ENCODE measurements at regions not wholly inside any gene's neighbourhood (a gene's known extent, or its start where the extent isn't known, plus 50 kb on each side); places are given as distances from the start of the nearest gene placed in this dataset.

DNA sequence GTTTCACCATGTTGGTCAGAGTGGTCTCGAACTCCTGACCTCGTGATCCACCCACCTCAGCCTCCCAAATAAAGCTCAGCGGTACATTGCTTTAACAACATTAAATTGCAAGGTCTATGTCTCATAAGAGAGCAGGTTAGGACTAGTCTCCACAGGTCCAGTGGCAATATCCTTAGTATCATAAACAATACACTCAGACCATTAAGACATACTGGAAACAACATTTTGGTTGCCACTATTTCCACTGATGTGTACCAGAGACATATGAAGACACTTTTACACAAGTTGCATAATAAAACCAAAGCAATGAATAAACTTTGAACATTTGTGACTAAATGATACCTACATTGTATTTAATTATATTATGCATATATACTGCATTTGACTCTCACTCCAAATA lies 1130.0 kb downstream of the TSN start:
- no peak for TF ChIP-seq GATA1 (IDR thresholded peaks at IDR 0.05; ENCODE audit: low read depth, low read length)
- no peak for TF ChIP-seq POLR2A (IDR thresholded peaks at IDR 0.05; ENCODE audit: low read length)
- no peak for DNase-seq

GRCh38 chr2:122886479-122887145 lies 1131.2 kb downstream of the TSN start:
- TF ChIP-seq POLR2A (IDR thresholded peaks at IDR 0.05; ENCODE audit: low read length) (no peak), GATA1 (IDR thresholded peaks at IDR 0.05; ENCODE audit: low read depth, low read length) (no peak)
- DNase-seq, result no peak

- TF ChIP-seq GATA1 (IDR thresholded peaks at IDR 0.05; ENCODE audit: low read depth, low read length), result no peak
- no peak for TF ChIP-seq POLR2A (IDR thresholded peaks at IDR 0.05; ENCODE audit: low read length)
- no peak for DNase-seq
These were observed 1125.5 kb upstream of the CNTNAP5 start for GRCh38 chr2:122899614-122900013.

DNA sequence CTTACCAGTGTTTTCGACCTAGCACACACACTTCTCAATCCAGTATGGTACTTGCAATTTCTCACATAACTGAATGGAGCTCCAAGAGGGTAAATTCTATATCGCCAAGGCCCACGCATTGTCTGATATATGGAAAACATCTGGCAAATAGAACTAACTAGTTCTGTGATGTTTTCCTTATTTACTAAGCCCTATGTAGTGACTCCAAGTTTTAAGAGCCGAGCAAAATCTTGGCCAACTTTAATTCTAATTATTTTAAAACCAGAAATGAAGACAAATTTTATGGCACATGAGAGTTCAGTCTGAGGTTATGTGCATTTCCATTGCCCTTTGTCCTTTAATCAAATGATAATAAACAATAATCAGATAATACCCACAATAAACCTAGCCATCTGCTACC lies 1119.7 kb upstream of the CNTNAP5 start:
- no peak for DNase-seq
- no peak for TF ChIP-seq POLR2A (IDR thresholded peaks at IDR 0.05; ENCODE audit: low read length)
- no peak for TF ChIP-seq GATA1 (IDR thresholded peaks at IDR 0.05; ENCODE audit: low read depth, low read length)

DNA sequence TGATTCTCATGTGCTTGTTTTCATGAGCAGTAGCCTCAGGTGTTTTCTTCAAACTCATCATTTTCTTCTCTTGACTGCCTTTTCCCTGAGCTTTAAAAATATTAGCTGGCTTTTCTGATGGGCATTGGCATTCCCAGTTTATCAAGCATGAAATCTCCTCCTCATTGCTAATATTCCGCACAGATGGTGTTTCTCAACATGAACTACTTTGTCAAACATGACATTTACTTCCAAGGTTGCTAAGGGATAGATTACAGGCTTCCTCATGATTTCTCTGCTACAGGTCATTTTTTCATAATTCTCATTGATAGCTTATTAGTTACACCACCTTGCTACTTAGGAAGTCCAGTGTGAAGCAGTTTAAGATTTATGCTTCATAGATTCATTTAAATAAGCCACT lies 1116.9 kb upstream of the CNTNAP5 start:
- TF ChIP-seq GATA1 (IDR thresholded peaks at IDR 0.05; ENCODE audit: low read depth, low read length) (no peak), POLR2A (IDR thresholded peaks at IDR 0.05; ENCODE audit: low read length) (no peak)
- DNase-seq, result no peak

- TF ChIP-seq GATA1 (IDR thresholded peaks at IDR 0.05; ENCODE audit: low read depth, low read length) (no peak), POLR2A (IDR thresholded peaks at IDR 0.05; ENCODE audit: low read length) (no peak)
These were observed 1097.9 kb upstream of the CNTNAP5 start for GRCh38 chr2:122927197-122927596.

GRCh38 chr2:122927710-122928557 lies 1097.2 kb upstream of the CNTNAP5 start:
- DNase-seq, result no peak
- TF ChIP-seq POLR2A (IDR thresholded peaks at IDR 0.05; ENCODE audit: low read length) (no peak), GATA1 (IDR thresholded peaks at IDR 0.05; ENCODE audit: low read depth, low read length) (no peak)

More at GRCh38 chr2:122927197-122927596, 1097.9 kb upstream of the CNTNAP5 start:
- DNase-seq, result no peak

DNA sequence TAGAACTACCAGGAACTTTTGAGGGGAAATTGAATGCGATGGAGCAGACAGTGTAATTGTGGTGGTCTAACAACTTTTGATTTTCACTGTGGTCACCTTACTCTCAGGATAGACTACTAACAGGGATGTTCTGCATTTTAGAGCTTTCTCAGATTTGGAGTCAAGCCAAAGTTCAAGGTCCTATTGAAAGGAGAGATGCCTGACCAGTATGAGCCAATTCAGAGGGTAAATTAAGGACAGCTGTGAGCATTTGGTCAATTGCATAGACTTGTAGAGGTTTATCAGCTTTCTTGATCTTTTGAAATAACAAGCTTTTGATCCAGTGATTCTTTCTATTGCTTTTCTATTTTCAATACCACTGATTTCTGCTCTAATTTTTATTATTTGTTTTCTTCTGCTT lies 1095.7 kb upstream of the CNTNAP5 start:
- DNase-seq, result no peak
- no peak for TF ChIP-seq GATA1 (IDR thresholded peaks at IDR 0.05; ENCODE audit: low read depth, low read length)
- no peak for TF ChIP-seq POLR2A (IDR thresholded peaks at IDR 0.05; ENCODE audit: low read length)

DNA sequence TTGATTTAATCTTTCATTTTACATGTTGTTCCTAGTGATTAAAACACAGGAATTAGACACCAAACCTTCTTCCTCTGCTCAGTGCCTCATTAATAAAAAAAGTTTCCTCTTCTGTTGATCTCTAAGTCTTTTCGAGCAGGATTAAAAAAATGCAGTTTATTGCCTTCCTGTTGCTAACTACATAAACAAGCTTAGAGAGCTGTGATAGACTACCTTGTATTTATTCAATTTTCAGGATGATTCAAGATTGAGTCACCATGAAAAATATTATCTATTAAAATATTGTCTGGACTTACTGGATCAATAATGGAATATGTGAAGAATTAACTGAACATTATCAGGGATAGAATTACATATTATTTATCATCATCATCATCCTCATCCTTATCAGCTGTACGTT lies 1089.6 kb upstream of the CNTNAP5 start:
- no peak for DNase-seq
- TF ChIP-seq POLR2A (IDR thresholded peaks at IDR 0.05; ENCODE audit: low read length), result no peak

GRCh38 chr2:122939796-122940195 lies 1085.3 kb upstream of the CNTNAP5 start:
- DNase-seq, result no peak
- TF ChIP-seq GATA1 (IDR thresholded peaks at IDR 0.05; ENCODE audit: low read depth, low read length) (no peak), POLR2A (IDR thresholded peaks at IDR 0.05; ENCODE audit: low read length) (no peak)

GRCh38 chr2:122949523-122949922 lies 1075.6 kb upstream of the CNTNAP5 start:
- no peak for DNase-seq
- TF ChIP-seq GATA1 (IDR thresholded peaks at IDR 0.05; ENCODE audit: low read depth, low read length), result no peak
- no peak for TF ChIP-seq POLR2A (IDR thresholded peaks at IDR 0.05; ENCODE audit: low read length)

DNA sequence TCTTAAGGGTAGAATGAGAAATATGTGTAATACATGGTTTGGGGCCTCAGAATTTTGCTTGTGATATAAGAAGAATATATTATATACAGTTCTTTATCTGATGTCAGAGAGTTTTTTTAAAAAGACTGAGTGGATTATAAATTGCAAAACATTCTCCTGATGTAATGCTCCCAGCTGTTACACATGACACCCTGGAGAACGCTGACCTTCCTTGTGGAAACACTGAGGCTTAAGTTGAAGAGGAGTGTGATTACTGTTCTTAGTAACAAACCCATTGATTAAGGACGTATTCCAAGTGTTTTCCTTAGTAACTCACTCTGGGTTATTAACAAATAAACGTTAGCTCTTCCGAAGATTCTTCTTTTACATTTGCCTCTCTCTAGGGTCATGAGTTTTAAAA lies 1069.3 kb upstream of the CNTNAP5 start:
- DNase-seq, result no peak
- TF ChIP-seq POLR2A (IDR thresholded peaks at IDR 0.05; ENCODE audit: low read length) (no peak), GATA1 (IDR thresholded peaks at IDR 0.05; ENCODE audit: low read depth, low read length) (no peak)

- no peak for DNase-seq
- TF ChIP-seq POLR2A (IDR thresholded peaks at IDR 0.05; ENCODE audit: low read length) (no peak), GATA1 (IDR thresholded peaks at IDR 0.05; ENCODE audit: low read depth, low read length) (no peak)
These were observed 1064.1 kb upstream of the CNTNAP5 start for GRCh38 chr2:122960759-122961641.

DNA sequence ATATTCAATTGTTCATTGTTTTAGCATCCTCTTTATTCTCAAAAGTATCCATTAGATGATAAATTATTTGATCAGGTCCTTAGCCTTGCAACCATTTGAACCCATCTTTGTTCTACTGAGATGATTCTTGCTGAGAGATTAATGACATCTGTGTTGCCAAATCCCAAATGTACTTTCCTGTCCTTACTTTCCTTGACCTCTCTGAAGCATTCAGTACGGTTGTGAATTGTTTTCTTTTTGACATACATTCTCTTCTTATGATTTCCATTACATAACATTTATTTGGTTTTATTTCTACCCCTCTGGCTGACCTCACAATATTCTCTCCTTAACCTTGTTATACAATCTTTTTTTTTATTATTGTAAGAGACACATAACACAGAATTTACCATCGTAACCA lies 1058.6 kb upstream of the CNTNAP5 start:
- DNase-seq, result no peak
- no peak for TF ChIP-seq POLR2A (IDR thresholded peaks at IDR 0.05; ENCODE audit: low read length)
- no peak for TF ChIP-seq GATA1 (IDR thresholded peaks at IDR 0.05; ENCODE audit: low read depth, low read length)
